ENCODE measurements at regions not wholly inside any gene's neighbourhood (a gene's known extent, or its start where the extent isn't known, plus 50 kb on each side); places are given as distances from the start of the nearest gene placed in this dataset.

DNA sequence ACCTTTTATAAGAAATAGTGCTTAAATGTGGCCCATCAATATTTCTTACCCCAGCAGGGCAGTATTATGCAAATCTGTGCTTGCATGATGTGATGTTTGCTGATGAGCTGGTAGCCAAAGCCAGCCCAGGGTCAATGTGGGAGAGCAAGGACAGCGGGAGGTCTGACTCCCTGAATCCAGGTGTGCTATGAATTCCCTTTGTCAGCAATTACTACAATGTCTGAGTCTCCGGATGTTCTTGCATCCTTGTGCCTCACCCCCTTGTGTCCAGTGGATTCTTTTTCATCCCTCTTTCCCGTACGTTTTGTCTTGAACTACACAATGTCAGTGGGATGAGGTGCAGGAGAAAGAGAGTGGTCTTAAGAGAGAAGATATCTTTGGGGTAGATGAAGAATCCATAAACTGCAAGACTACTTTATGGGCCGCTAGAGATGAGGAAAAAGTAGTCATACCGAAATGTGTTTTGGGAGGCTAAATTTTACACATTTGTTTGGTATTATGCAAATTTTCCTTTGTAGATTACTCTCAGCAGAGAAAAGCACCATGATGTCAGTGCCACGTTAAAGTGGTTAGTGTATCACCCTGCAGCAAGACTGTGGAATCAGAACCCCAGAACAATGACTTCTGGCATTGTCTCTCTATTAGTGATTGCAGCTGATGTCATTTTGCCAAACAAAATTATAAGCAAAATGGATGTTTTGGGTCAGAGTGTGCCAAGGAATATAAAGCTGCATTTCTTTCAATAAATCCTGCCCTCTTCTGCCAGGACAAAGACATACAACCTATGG lies 53.5 kb upstream of the TSHZ3 start:
- no peak overlapping the region for H3K27ac ChIP-seq
- no peak overlapping the region for H3K9ac ChIP-seq (ENCODE audit: low read depth in 2 of 2, low read length in 2 of 2)
- intact Hi-C loops (cut with DNase I), result no loop called here
- no peaks in the 10 kb centered on the region for H3K9me3 ChIP-seq
- H3K27me3 ChIP-seq, result no peaks in the 10 kb centered on the region
- H3K36me3 ChIP-seq, result no peaks in the 10 kb centered on the region
- H3K4me1 ChIP-seq, result no peaks in the 10 kb centered on the region
- H3K4me3 ChIP-seq, result no peak overlapping the region
- DNase-seq, result no peak
- TF ChIP-seq, protein P1, sequence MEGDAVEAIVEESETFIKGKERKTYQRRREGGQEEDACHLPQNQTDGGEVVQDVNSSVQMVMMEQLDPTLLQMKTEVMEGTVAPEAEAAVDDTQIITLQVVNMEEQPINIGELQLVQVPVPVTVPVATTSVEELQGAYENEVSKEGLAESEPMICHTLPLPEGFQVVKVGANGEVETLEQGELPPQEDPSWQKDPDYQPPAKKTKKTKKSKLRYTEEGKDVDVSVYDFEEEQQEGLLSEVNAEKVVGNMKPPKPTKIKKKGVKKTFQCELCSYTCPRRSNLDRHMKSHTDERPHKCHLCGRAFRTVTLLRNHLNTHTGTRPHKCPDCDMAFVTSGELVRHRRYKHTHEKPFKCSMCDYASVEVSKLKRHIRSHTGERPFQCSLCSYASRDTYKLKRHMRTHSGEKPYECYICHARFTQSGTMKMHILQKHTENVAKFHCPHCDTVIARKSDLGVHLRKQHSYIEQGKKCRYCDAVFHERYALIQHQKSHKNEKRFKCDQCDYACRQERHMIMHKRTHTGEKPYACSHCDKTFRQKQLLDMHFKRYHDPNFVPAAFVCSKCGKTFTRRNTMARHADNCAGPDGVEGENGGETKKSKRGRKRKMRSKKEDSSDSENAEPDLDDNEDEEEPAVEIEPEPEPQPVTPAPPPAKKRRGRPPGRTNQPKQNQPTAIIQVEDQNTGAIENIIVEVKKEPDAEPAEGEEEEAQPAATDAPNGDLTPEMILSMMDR (IDR thresholded peaks at IDR 0.05), result no peak

GRCh38 chr19:31406106-31406505 lies 56.9 kb upstream of the TSHZ3 start:
- H3K36me3 ChIP-seq, result no peaks in the 10 kb centered on the region
- no peak overlapping the region for H3K9ac ChIP-seq (ENCODE audit: low read depth in 2 of 2, low read length in 2 of 2)
- H3K27me3 ChIP-seq, result no peaks in the 10 kb centered on the region
- no peaks in the 10 kb centered on the region for H3K9me3 ChIP-seq
- no peak overlapping the region for H3K4me3 ChIP-seq
- intact Hi-C loops (cut with DNase I), result no loop called here
- TF ChIP-seq, protein P1 (IDR thresholded peaks at IDR 0.05), result no peak
- no peaks in the 10 kb centered on the region for H3K4me1 ChIP-seq
- H3K27ac ChIP-seq, result no peak overlapping the region
- no peak for DNase-seq

- intact Hi-C loops (cut with DNase I), result no loop called here
Observed at GRCh38 chr19:31408460-31409124, 59.4 kb upstream of the TSHZ3 start.

GRCh38 chr19:31413353-31413752 lies 64.1 kb upstream of the TSHZ3 start:
- no peaks in the 10 kb centered on the region for H3K4me1 ChIP-seq
- no peaks in the 10 kb centered on the region for H3K27me3 ChIP-seq
- no peak for DNase-seq
- H3K9ac ChIP-seq (ENCODE audit: low read depth in 2 of 2, low read length in 2 of 2), result no peak overlapping the region
- H3K4me3 ChIP-seq, result no peak overlapping the region
- H3K36me3 ChIP-seq, result no peaks in the 10 kb centered on the region
- H3K27ac ChIP-seq, result no peak overlapping the region
- intact Hi-C loops (cut with DNase I), result no loop called here
- H3K9me3 ChIP-seq, result no peaks in the 10 kb centered on the region
- TF ChIP-seq, protein P1 (IDR thresholded peaks at IDR 0.05), result no peak

More at GRCh38 chr19:31408460-31409124, 59.4 kb upstream of the TSHZ3 start:
- Histone ChIP-seq H3K36me3 (no peaks in the 10 kb centered on the region), H3K4me1 (no peaks in the 10 kb centered on the region), H3K4me3 (no peak overlapping the region), H3K27ac (peak overlapping the region; percentile 7), H3K9me3 (no peaks in the 10 kb centered on the region), H3K9ac (ENCODE audit: low read depth in 2 of 2, low read length in 2 of 2) (no peak overlapping the region), H3K27me3 (no peaks in the 10 kb centered on the region)
- TF ChIP-seq, protein P1 (IDR thresholded peaks at IDR 0.05), result no peak
- no peak for DNase-seq

DNA sequence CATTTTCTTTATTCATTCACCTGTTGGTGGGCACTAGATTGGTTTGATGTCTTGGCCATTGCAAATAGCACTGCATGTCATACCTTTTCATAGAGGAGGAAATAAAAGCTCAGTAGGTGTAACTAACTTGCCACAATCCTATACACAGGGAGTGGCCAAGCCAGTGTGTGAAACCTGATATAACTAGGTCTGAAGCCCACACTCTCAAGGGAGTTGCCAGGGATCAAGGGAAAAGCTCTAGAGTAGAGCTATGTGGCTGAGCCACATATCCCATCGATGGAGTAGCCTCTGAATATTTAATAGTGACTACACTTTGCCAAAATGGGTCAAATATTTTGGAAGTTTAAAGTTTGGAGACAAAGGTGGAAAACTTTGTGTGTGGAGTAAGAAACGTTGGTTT lies 66.1 kb upstream of the TSHZ3 start:
- DNase-seq, result no peak

More for the DNA sequence above, 66.1 kb upstream of the TSHZ3 start:
- no peak overlapping the region for H3K27ac ChIP-seq
- H3K4me1 ChIP-seq, result no peaks in the 10 kb centered on the region
- H3K27me3 ChIP-seq, result no peaks in the 10 kb centered on the region
- no peak overlapping the region for H3K4me3 ChIP-seq
- no peak overlapping the region for H3K9ac ChIP-seq (ENCODE audit: low read depth in 2 of 2, low read length in 2 of 2)
- intact Hi-C loops (cut with DNase I), result no loop called here
- TF ChIP-seq, protein P1 (IDR thresholded peaks at IDR 0.05), result no peak
- H3K36me3 ChIP-seq, result no peaks in the 10 kb centered on the region
- no peaks in the 10 kb centered on the region for H3K9me3 ChIP-seq
